AG04449 (cell line): ENCODE measurements at regions not wholly inside any gene's neighbourhood (a gene's known extent, or its start where the extent isn't known, plus 50 kb on each side); places are given as distances from the start of the nearest gene placed in this dataset.

Source experiments
- CTCF ChIA-PET: fragments of 350-600 bp; formaldehyde crosslinking; extraction: SDS; loops from one replicate; lab custom pipeline; 2021; ENCODE audit warnings: antibody characterized with exemption; lab: Yijun Ruan, JAX
- POLR2A ChIA-PET: fragments of 400-600, 350-600 bp; formaldehyde crosslinking; extraction: SDS; loops from one replicate; lab custom pipeline; 2020; ENCODE audit warnings: antibody characterized with exemption, inconsistent platforms; lab: Yijun Ruan, JAX
- DNase-seq: peaks from one replicate; pipeline ENCODE4 v3.0.0-alpha.2; 2010; ENCODE audit warnings: low read depth, low spot score
- H3K4me3 ChIP-seq: 2 replicates; pipeline ENCODE4 v1.5.1; 2011; ENCODE audit warnings: low read depth, mild to moderate bottlenecking, control low read depth, low read length
- TF ChIP-seq, protein P1 (sequence below): IDR thresholded peaks from one replicate; pipeline ENCODE4 v1.5.1; 2011; ENCODE audit warnings: mild to moderate bottlenecking, moderate library complexity, low read length, control low read depth, inconsistent platforms; ENCODE audit not compliant: insufficient read depth; ENCODE audit errors: missing control alignments

GRCh38 chr22:34113381-34113780 lies 193.1 kb upstream of the LARGE1 start:
- H3K4me3 ChIP-seq = no peak overlapping the region
- no peak for DNase-seq
- TF ChIP-seq, protein P1, sequence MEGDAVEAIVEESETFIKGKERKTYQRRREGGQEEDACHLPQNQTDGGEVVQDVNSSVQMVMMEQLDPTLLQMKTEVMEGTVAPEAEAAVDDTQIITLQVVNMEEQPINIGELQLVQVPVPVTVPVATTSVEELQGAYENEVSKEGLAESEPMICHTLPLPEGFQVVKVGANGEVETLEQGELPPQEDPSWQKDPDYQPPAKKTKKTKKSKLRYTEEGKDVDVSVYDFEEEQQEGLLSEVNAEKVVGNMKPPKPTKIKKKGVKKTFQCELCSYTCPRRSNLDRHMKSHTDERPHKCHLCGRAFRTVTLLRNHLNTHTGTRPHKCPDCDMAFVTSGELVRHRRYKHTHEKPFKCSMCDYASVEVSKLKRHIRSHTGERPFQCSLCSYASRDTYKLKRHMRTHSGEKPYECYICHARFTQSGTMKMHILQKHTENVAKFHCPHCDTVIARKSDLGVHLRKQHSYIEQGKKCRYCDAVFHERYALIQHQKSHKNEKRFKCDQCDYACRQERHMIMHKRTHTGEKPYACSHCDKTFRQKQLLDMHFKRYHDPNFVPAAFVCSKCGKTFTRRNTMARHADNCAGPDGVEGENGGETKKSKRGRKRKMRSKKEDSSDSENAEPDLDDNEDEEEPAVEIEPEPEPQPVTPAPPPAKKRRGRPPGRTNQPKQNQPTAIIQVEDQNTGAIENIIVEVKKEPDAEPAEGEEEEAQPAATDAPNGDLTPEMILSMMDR = no peak
- ChIA-PET POLR2A (no interaction called here), CTCF (interaction anchor here (0.9 to 1.3 kb wide), 2 partner anchors 21 to 190 kb away, joined by 3 read pairs; no protein-coding TSS in a partner anchor)

DNA sequence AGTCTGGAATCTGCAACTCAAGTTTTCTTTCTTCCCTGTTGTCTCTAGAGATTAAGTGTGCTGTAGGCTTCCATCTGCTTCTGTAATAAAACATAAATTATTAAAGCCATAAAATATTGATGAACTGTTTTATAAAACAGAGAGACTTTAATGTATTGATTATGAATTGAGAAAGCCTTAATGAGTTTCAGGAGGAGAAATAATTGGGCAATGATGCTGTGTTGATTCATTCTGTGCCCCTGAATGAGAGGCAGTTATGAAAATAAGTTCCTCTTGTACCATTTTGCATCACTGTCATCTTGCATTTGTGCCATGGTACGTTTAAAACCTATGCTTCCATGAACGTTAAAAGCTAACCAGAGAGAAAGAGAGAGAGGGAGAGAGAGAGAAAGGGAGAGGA lies 194.1 kb upstream of the LARGE1 start:
- ChIA-PET CTCF (interaction anchor here (0.8 to 0.9 kb wide), 2 partner anchors 20 to 812 kb away, joined by 3 read pairs; no protein-coding TSS in a partner anchor), POLR2A (no interaction called here)
- TF ChIP-seq, protein P1 = no peak
- no peak for DNase-seq
- H3K4me3 ChIP-seq = no peak overlapping the region

- no peak overlapping the region for H3K4me3 ChIP-seq
- no peak for DNase-seq
- TF ChIP-seq, protein P1 = no peak
- ChIA-PET POLR2A (no interaction called here), CTCF (interaction anchor here (0.7 kb wide), 1 partner anchor 10 kb away, joined by 3 read pairs; no protein-coding TSS in a partner anchor)
Observed at GRCh38 chr22:34115722-34116121, 195.4 kb upstream of the LARGE1 start.

DNA sequence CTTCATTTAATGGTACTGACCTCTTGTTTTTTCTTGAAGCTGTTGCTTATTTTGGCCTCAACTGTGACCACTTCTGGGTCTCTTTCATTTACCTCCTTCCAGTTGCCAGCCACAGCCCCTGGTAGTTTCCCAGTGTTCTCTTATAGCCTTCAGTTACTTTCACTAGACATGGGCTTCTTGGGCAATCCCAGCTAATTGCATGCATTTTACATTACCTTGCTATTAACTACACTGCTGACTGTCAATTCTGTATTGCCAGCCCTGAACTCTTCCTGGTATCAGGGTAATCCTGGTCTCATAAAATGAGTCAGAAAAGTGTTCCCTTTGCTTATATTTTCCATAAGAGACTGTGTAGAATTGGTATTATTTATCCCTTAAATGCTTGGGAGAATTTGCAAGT lies 195.8 kb upstream of the LARGE1 start:
- H3K4me3 ChIP-seq = no peak overlapping the region
- TF ChIP-seq, protein P1 = no peak
- ChIA-PET CTCF (interaction anchor here (0.7 kb wide), 1 partner anchor 10 kb away, joined by 3 read pairs; no protein-coding TSS in a partner anchor), POLR2A (no interaction called here)
- DNase-seq = no peak

DNA sequence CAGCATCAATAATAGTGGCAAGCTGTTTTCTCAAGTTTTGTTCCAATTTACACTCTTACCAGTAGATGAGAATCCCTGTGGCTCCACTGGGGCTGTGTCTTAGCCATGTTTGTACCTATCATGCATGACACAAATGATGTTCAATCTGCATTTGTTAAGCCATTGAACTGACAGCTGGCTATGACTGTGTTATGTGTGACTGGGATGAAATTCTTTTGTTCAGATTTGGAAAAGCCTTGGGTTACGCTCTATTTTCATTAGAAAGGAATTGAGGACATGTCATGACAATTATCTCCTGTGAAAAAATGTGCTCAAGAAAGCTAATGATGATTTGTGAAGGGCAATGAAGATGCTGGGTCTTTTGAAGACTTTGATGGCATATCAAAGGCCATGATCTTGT lies 201.8 kb upstream of the LARGE1 start:
- ChIA-PET POLR2A (no interaction called here), CTCF (no interaction called here)
- TF ChIP-seq, protein P1 = no peak
- no peak for DNase-seq
- no peak overlapping the region for H3K4me3 ChIP-seq

DNA sequence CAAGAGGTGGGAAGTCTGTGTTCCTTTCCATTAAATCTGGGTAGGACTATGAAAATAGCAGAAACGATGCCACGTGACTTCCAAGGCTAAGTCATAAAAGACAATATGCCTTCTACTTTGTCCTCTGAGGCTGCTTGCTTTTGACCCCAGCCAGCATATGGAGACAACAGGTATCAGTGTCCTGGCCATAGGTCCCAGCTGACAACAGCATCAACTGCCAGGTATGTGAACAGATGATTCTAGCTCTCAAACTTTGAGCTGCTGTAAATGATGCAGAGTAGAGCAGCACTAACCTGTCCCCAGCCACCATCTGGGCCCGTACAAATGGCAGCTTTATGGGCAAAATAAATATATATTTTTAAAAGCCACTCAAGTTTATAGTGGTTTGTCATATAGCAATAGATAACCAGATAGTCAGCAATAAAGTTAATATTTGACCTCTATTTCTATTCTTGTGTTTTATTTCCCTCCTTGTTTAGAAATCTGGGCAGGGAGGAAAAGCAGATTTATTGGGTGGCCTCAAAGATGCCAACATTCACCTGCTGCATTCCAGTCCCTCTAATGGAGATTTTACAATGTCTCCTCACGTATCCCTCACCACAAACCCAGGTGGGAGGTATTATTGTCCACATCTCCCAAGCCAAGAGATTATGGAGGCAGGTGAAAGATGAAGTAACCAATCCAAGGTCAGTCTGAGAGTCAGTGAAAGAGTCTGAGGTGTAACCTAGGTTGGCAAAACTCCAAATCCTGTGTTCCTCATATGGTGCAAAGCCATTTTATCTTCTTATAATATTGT lies 209.6 kb upstream of the LARGE1 start:
- TF ChIP-seq, protein P1 = no peak
- no peak for DNase-seq
- CTCF ChIA-PET = no interaction called here
- POLR2A ChIA-PET = no interaction called here
- no peak overlapping the region for H3K4me3 ChIP-seq
